ENCODE measurements at regions not wholly inside any gene's neighbourhood (a gene's known extent, or its start where the extent isn't known, plus 50 kb on each side); places are given as distances from the start of the nearest gene placed in this dataset.

DNA sequence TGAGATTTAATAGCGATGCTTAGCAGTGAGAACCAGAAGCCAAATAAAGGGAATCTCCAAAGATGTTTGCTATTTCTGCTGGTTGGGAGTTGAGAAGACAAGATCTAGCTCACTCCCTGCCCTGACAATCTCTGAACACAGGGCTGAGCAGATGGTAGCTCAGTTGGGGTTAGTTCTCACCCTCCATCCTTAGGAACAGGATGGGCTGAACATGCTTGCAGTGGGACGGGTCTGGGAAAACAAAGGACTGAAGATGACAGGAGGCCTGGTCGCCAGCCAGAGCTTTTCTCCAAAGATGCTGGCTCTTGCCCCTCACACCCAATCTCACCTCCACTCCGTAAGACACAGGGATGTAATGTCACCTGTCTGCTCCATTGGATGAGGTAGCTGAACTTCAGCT, 72.7 kb downstream of the SC5D start:
- TF ChIP-seq, protein P1, sequence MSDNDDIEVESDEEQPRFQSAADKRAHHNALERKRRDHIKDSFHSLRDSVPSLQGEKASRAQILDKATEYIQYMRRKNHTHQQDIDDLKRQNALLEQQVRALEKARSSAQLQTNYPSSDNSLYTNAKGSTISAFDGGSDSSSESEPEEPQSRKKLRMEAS (IDR thresholded peaks at IDR 0.05; ENCODE audit: insufficient read depth, insufficient read length) = no peak
- TF ChIP-seq, protein P2, sequence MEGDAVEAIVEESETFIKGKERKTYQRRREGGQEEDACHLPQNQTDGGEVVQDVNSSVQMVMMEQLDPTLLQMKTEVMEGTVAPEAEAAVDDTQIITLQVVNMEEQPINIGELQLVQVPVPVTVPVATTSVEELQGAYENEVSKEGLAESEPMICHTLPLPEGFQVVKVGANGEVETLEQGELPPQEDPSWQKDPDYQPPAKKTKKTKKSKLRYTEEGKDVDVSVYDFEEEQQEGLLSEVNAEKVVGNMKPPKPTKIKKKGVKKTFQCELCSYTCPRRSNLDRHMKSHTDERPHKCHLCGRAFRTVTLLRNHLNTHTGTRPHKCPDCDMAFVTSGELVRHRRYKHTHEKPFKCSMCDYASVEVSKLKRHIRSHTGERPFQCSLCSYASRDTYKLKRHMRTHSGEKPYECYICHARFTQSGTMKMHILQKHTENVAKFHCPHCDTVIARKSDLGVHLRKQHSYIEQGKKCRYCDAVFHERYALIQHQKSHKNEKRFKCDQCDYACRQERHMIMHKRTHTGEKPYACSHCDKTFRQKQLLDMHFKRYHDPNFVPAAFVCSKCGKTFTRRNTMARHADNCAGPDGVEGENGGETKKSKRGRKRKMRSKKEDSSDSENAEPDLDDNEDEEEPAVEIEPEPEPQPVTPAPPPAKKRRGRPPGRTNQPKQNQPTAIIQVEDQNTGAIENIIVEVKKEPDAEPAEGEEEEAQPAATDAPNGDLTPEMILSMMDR (IDR thresholded peaks at IDR 0.05; ENCODE audit: extremely low read depth in 1 of 2, insufficient read depth in 1 of 2, low read depth in 1 of 2, low read length in 2 of 2) = no peak
- TF ChIP-seq MYC (IDR thresholded peaks at IDR 0.05; ENCODE audit: low read depth, low read length) = no peak
